Gastroesophageal sphincter (tissue), 4 donors: ENCODE measurements at regions not wholly inside any gene's neighbourhood (a gene's known extent, or its start where the extent isn't known, plus 50 kb on each side); places are given as distances from the start of the nearest gene placed in this dataset.

Experiments
- ATAC-seq: fragments of 150-250 bp; one replicate; pipeline ENCODE4 v1.9.1; 2016; ENCODE audit warnings: mild to moderate bottlenecking, moderate library complexity
- H3K27ac ChIP-seq, 4 donors: fragments of 200-600 bp; sonication (generic) in 3 of 4; 1 replicate in 3 of 4; 2 replicates in 1 of 4; pipeline ENCODE4 v1.5.1; 2016 to 2019
- H3K27me3 ChIP-seq: fragments of 200-600 bp; sonication (generic); one replicate; pipeline ENCODE4 v1.5.1; 2019
- H3K36me3 ChIP-seq, 2 donors: fragments of 200-600 bp; sonication (generic); one replicate each; pipeline ENCODE4 v1.5.1; 2019; ENCODE audit warnings: control low read depth in 1 of 2
- H3K4me1 ChIP-seq, 3 donors: fragments of 200-600 bp; sonication (generic); 1 replicate in 2 of 3; 2 replicates in 1 of 3; pipeline ENCODE4 v1.5.1; 2016 to 2019; ENCODE audit warnings: control low read depth in 2 of 3
- H3K4me3 ChIP-seq, 2 donors: fragments of 200-600 bp; sonication (generic); one replicate each; pipeline ENCODE4 v1.5.1; 2019; ENCODE audit warnings: mild to moderate bottlenecking in 1 of 2, moderate library complexity in 1 of 2
- H3K9me3 ChIP-seq, 3 donors: fragments of 200-600 bp; sonication (generic); one replicate each; pipeline ENCODE4 v1.5.1; 2017 to 2019; ENCODE audit warnings: control low read depth in 2 of 3
- EP300 ChIP-seq: sonication (generic); formaldehyde crosslinking; IDR thresholded peaks from one replicate; pipeline ENCODE4 v1.6.1; 2017; ENCODE audit warnings: antibody characterized with exemption, mild to moderate bottlenecking
- POLR2A ChIP-seq, 2 donors: fragments of 450-650 bp; IDR thresholded peaks; one replicate each; pipeline ENCODE4 v1.6.1; 2017; ENCODE audit warnings: antibody characterized with exemption in 2 of 2, mild to moderate bottlenecking in 2 of 2, moderate library complexity in 1 of 2
- POLR2AphosphoS5 ChIP-seq: sonication (generic); formaldehyde crosslinking; IDR thresholded peaks from one replicate; pipeline ENCODE4 v1.6.1; 2017; ENCODE audit warnings: antibody characterized with exemption
- WGBS, 2 donors: methylation state at CpG; one replicate each; pipeline ENCODE4 v1.1.5; 2018; ENCODE audit warnings: low coverage in 1 of 2; 5-methylcytosine and 5-hydroxymethylcytosine counted together
- TF ChIP-seq, protein P1 (sequence below), 4 experiments: fragments of 200-600 bp in 2 of 4; fragments of 450-650 bp in 2 of 4; sonication (generic) in 1 of 4; IDR thresholded peaks; one replicate each; pipeline ENCODE4 v1.5.1; 2017 to 2019; ENCODE audit warnings: antibody characterized with exemption in 4 of 4, mild to moderate bottlenecking in 2 of 4, moderate library complexity in 2 of 4

DNA sequence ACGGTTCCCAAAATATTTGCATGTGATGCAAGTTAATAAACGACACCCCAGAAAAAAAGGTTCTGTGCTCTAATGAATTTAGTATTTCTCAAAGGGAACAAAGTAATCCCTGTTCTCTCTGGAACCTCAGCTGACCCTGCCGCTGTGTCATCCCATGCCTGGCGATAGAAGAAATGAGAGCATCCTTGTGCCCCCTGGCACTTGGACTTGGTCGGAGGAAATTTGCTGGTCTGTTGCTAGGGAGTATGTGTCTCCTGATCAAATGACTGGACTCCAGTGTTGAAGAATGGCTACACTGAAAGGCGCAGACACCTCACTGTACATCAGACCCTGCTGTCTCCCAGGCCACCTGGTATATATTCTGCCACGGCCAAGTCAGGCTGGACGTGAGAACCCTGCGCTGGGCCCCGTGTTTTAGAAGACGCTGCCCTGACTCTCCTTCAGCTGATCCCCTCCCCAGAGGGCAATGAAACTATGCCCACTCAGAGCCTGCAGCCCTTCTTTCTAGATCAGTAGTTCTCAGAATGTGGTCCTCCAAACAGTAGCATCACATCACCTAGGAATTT is 67.2 kb downstream of the THNSL1 start:
- WGBS, 2 donors: 87 to 95% methylated on average over 7 to 8 of the region's 11 CpGs
- no peak overlapping the region for H3K4me3 ChIP-seq
- no peaks in the 10 kb centered on the region for H3K27me3 ChIP-seq
- peaks cover 0 to 25% (median 0%) of the 10 kb centered on the region in 3 donors for H3K4me1 ChIP-seq
- H3K36me3 ChIP-seq: no peaks in the 10 kb centered on the region
- H3K27ac ChIP-seq: no peak overlapping the region
- TF ChIP-seq, protein P1, sequence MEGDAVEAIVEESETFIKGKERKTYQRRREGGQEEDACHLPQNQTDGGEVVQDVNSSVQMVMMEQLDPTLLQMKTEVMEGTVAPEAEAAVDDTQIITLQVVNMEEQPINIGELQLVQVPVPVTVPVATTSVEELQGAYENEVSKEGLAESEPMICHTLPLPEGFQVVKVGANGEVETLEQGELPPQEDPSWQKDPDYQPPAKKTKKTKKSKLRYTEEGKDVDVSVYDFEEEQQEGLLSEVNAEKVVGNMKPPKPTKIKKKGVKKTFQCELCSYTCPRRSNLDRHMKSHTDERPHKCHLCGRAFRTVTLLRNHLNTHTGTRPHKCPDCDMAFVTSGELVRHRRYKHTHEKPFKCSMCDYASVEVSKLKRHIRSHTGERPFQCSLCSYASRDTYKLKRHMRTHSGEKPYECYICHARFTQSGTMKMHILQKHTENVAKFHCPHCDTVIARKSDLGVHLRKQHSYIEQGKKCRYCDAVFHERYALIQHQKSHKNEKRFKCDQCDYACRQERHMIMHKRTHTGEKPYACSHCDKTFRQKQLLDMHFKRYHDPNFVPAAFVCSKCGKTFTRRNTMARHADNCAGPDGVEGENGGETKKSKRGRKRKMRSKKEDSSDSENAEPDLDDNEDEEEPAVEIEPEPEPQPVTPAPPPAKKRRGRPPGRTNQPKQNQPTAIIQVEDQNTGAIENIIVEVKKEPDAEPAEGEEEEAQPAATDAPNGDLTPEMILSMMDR (IDR thresholded peaks at IDR 0.05): no peak
- no peak for TF ChIP-seq POLR2A (IDR thresholded peaks at IDR 0.05)
- no peak for TF ChIP-seq POLR2AphosphoS5
- no peak for TF ChIP-seq EP300
- ATAC-seq: no peak
- H3K9me3 ChIP-seq: no peaks in the 10 kb centered on the region

DNA sequence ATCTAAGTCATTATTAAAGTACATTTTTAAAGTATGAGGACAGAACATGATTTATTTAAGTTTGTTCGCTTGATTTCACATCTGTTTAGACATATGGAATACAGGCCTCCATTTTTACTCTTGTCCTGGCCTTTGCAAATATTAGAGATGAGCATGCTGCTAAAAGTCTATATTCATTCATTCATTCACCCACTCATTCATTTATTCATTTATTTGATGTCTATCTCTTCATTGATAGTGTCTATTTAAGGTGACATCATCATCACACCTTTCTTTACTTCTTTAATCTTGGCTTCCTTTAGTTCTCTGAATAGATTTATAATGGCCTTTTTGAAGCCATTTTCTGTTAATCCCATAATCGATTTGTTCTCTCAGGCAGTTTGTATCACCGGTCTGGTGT is 68.0 kb downstream of the THNSL1 start:
- TF ChIP-seq POLR2A (IDR thresholded peaks at IDR 0.05): no peak
- no peak for TF ChIP-seq POLR2AphosphoS5
- no peak for TF ChIP-seq EP300
- TF ChIP-seq, protein P1 (IDR thresholded peaks at IDR 0.05): no peak
- no peak overlapping the region for H3K27ac ChIP-seq
- ATAC-seq: no peak
- H3K27me3 ChIP-seq: no peaks in the 10 kb centered on the region
- no peak overlapping the region for H3K4me3 ChIP-seq
- 97 to 100% methylated on average over 3 of the region's 3 CpGs for WGBS, 2 donors
- no peaks in the 10 kb centered on the region for H3K36me3 ChIP-seq
- H3K4me1 ChIP-seq: peaks cover 0 to 25% (median 0%) of the 10 kb centered on the region in 3 donors
- no peaks in the 10 kb centered on the region for H3K9me3 ChIP-seq

DNA sequence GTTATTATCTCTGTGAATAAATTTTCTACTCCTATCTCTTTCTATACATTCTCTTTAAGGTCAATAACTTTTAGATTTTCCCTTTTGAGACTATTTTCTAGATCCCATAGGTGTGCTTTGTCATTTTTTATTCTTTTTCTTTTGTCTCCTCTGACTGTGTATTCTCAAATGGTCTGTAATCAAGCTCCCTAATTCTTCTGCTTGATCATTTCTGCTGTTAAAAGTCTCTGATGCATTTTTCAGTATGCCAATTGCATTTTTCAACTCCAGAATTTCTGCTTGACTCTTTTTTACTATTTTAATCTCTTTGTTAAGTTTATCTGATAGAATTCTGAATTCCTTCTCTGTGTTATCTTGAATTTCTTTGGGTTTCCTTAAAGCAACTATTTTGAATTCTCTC is 78.2 kb downstream of the THNSL1 start:
- Histone ChIP-seq H3K36me3 (no peaks in the 10 kb centered on the region), H3K4me1 (no peaks in the 10 kb centered on the region), H3K27me3 (no peaks in the 10 kb centered on the region), H3K9me3 (peaks cover 0 to 36% (median 3%) of the 10 kb centered on the region in 3 donors), H3K27ac (no peak overlapping the region), H3K4me3 (no peak overlapping the region)
- no peak for ATAC-seq
- no peak for TF ChIP-seq POLR2AphosphoS5
- no peak for TF ChIP-seq POLR2A (IDR thresholded peaks at IDR 0.05)
- no peak for TF ChIP-seq EP300
- TF ChIP-seq, protein P1 (IDR thresholded peaks at IDR 0.05): no peak

DNA sequence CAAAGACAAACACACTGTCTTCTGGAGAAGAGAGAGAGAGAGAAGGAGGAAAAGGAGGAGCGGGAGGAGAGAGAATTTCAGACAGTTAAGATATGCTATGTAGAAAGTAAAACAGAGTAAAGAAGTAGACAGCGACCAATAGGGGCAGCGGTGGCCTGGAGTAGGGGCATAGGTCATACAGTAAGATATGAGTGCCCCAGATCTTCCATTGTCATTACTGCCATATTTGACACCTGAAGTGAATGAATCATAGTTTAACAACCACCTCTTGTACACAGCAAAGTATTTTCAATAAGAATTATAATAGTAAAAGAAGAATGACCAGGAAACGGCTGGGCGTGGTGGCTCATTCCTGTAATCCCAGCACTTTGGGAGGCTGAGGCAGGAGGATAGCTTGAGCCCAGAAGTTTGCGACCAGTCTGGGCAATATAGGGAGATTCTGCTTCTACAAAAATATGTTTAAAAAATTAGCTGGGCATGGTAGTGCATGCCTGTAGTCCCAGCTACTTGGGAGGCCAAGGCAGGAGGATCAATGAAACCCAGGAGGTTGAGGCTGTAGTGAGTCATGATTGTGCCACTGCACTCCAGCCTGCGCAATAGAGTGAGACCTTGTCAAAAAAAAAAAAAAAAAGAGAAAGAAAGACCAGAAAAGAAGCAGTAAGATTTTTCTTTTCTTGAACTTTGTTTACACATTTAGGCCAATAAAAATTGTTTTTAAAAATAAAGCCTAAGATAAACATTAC is 77.0 kb upstream of the GPR158 start:
- no peaks in the 10 kb centered on the region for H3K36me3 ChIP-seq
- no peak for ATAC-seq
- no peaks in the 10 kb centered on the region for H3K4me1 ChIP-seq
- H3K27ac ChIP-seq: no peak overlapping the region
- peaks cover 0 to 24% (median 3%) of the 10 kb centered on the region in 3 donors for H3K9me3 ChIP-seq
- H3K4me3 ChIP-seq: no peak overlapping the region
- TF ChIP-seq POLR2AphosphoS5 (no peak), EP300 (no peak), POLR2A (IDR thresholded peaks at IDR 0.05) (no peak)
- TF ChIP-seq, protein P1 (IDR thresholded peaks at IDR 0.05): no peak
- peaks cover 5% of the 10 kb centered on the region for H3K27me3 ChIP-seq
- WGBS, 2 donors: 87 to 97% methylated on average over 6 of the region's 7 CpGs

DNA sequence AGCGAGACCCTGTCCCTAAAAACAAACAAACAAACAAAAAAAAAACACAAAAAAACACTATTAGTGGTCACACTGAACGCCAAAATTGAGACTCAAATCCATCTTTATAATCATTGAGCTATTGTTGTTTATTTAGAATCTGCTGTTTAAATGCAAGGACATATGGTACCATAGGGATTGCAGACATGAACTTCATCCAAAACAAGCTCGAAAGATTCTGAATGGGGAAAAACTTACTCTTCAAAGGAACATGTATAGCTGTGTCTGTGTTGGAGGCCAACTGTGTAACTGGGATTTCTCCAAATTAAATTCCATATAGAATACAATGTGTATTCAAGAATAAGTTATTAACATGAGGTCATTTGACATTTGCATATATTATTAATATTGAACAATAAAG is 74.7 kb upstream of the GPR158 start:
- Histone ChIP-seq H3K9me3 (peaks cover 0 to 6% (median 0%) of the 10 kb centered on the region in 3 donors), H3K27me3 (peaks cover 5% of the 10 kb centered on the region), H3K36me3 (no peaks in the 10 kb centered on the region), H3K27ac (no peak overlapping the region), H3K4me3 (no peak overlapping the region), H3K4me1 (no peaks in the 10 kb centered on the region)
- no peak for TF ChIP-seq POLR2A (IDR thresholded peaks at IDR 0.05)
- TF ChIP-seq, protein P1 (IDR thresholded peaks at IDR 0.05): no peak
- no peak for TF ChIP-seq EP300
- no peak for TF ChIP-seq POLR2AphosphoS5
- 70 to 79% methylated on average over 2 to 3 of the region's 3 CpGs for WGBS, 2 donors
- ATAC-seq: no peak
